Calu3 (cell line): ENCODE measurements at regions not wholly inside any gene's neighbourhood (a gene's known extent, or its start where the extent isn't known, plus 50 kb on each side); places are given as distances from the start of the nearest gene placed in this dataset.
"Not testable (repeated sequence)": the region's sequence is repeated elsewhere in the genome, so short reads cannot be mapped to it uniquely, and the experiment has no call there.

Source experiments
- BruUV-seq: library from RNA; stranded (reverse); fragments of 400-500 nt; replicated peaks from 2 replicates; lab custom pipeline; 2021; lab: Mats Ljungman, UMichigan
- CTCF ChIA-PET: fragments of 300-600 bp; sonication (Branson Sonifier 250); formaldehyde crosslinking; loops from one replicate; lab custom pipeline; 2022; ENCODE audit warnings: antibody characterized with exemption; lab: Charles Lee
- DNase-seq: peaks from one replicate; pipeline ENCODE4 v3.0.0; 2022
- H3K27ac Mint-ChIP-seq: one replicate; pipeline ENCODE4 v1.8.0; 2022; ENCODE audit warnings: mixed read lengths; ENCODE audit not compliant: unreplicated experiment
- H3K27me3 Mint-ChIP-seq: one replicate; pipeline ENCODE4 v1.8.0; 2022; ENCODE audit warnings: mixed read lengths; ENCODE audit not compliant: unreplicated experiment
- H3K36me3 Mint-ChIP-seq: one replicate; pipeline ENCODE4 v1.8.0; 2022; ENCODE audit warnings: mild to moderate bottlenecking, moderate library complexity, mixed read lengths; ENCODE audit not compliant: insufficient read depth, unreplicated experiment
- H3K4me1 Mint-ChIP-seq: one replicate; pipeline ENCODE4 v1.8.0; 2022; ENCODE audit warnings: mild to moderate bottlenecking, low read depth, mixed read lengths; ENCODE audit not compliant: unreplicated experiment
- H3K4me3 Mint-ChIP-seq: one replicate; pipeline ENCODE4 v1.8.0; 2022; ENCODE audit warnings: mild to moderate bottlenecking, low read depth, moderate library complexity, mixed read lengths; ENCODE audit not compliant: unreplicated experiment
- H3K9me3 Mint-ChIP-seq: one replicate; pipeline ENCODE4 v1.8.0; 2022; ENCODE audit warnings: low read depth, mixed read lengths; ENCODE audit not compliant: unreplicated experiment
- CTCF ChIP-seq: fragments of 200-600 bp; IDR thresholded peaks from one replicate; pipeline ENCODE4 v1.8.0; 2022; ENCODE audit warnings: antibody characterized with exemption; ENCODE audit not compliant: unreplicated experiment
- intact Hi-C: fragments of 100-400 bp; cut with micrococcal nuclease; formaldehyde crosslinking; loops from one replicate; pipeline ENCODE4 v1.10.0; 2022; ENCODE audit not compliant: unreplicated experiment

GRCh38 chr10:121672733-121673132 lies 74.5 kb upstream of the FGFR2 start:
- Mint-ChIP-seq H3K27ac (no peak overlapping the region), H3K36me3 (no peaks in the 10 kb centered on the region), H3K4me1 (no peaks in the 10 kb centered on the region), H3K4me3 (no peak overlapping the region), H3K9me3 (no peaks in the 10 kb centered on the region), H3K27me3 (peaks cover 30% of the 10 kb centered on the region)
- BruUV-seq: no TSS peak
- no peak for DNase-seq
- CTCF ChIA-PET: no interaction called here
- intact Hi-C loops: no loop called here
- TF ChIP-seq CTCF: no peak

GRCh38 chr10:121669840-121670239 lies 71.6 kb upstream of the FGFR2 start:
- H3K4me1 Mint-ChIP-seq, H3K27ac Mint-ChIP-seq, H3K9me3 Mint-ChIP-seq, BruUV-seq, H3K4me3 Mint-ChIP-seq, DNase-seq, intact Hi-C loops, H3K36me3 Mint-ChIP-seq, CTCF ChIA-PET: not testable (repeated sequence)
- H3K27me3 Mint-ChIP-seq: peaks cover 45% of the 10 kb centered on the region

GRCh38 chr10:121669028-121669374 lies 70.8 kb upstream of the FGFR2 start:
- Mint-ChIP-seq H3K36me3 (no peaks in the 10 kb centered on the region), H3K27me3 (peaks cover 45% of the 10 kb centered on the region), H3K4me3 (no peak overlapping the region), H3K4me1 (no peaks in the 10 kb centered on the region), H3K9me3 (no peaks in the 10 kb centered on the region), H3K27ac (no peak overlapping the region)
- intact Hi-C loops: no loop called here
- CTCF ChIA-PET: interaction anchor here (0.7 kb wide), 1 partner anchor 16 kb away, joined by 4 read pairs; no protein-coding TSS in a partner anchor
- DNase-seq: no peak
- no TSS peak for BruUV-seq
- TF ChIP-seq CTCF: no peak

- no TSS peak for BruUV-seq
- H3K4me3 Mint-ChIP-seq: no peak overlapping the region
- no peaks in the 10 kb centered on the region for H3K9me3 Mint-ChIP-seq
- CTCF ChIA-PET: interaction anchor here (0.7 kb wide), 1 partner anchor 17 kb away, joined by 4 read pairs; no protein-coding TSS in a partner anchor
- no peaks in the 10 kb centered on the region for H3K36me3 Mint-ChIP-seq
- no peak for TF ChIP-seq CTCF
- H3K4me1 Mint-ChIP-seq: no peaks in the 10 kb centered on the region
- peaks cover 45% of the 10 kb centered on the region for H3K27me3 Mint-ChIP-seq
- H3K27ac Mint-ChIP-seq: no peak overlapping the region
- no peak for DNase-seq
- intact Hi-C loops: no loop called here
These were observed 70.2 kb upstream of the FGFR2 start for GRCh38 chr10:121668314-121669027.

- H3K27me3 Mint-ChIP-seq: peaks cover 41% of the 10 kb centered on the region
- no TSS peak for BruUV-seq
- CTCF ChIA-PET: no interaction called here
- no peaks in the 10 kb centered on the region for H3K36me3 Mint-ChIP-seq
- H3K4me1 Mint-ChIP-seq: no peaks in the 10 kb centered on the region
- H3K27ac Mint-ChIP-seq: no peak overlapping the region
- DNase-seq: no peak
- intact Hi-C loops: no loop called here
- no peaks in the 10 kb centered on the region for H3K9me3 Mint-ChIP-seq
- H3K4me3 Mint-ChIP-seq: no peak overlapping the region
- TF ChIP-seq CTCF: no peak
These were observed 69.7 kb upstream of the FGFR2 start for GRCh38 chr10:121667948-121668313.
